ENCODE measurements at regions not wholly inside any gene's neighbourhood (a gene's known extent, or its start where the extent isn't known, plus 50 kb on each side); places are given as distances from the start of the nearest gene placed in this dataset.

- no peak overlapping the region for H3K4me3 ChIP-seq (ENCODE audit: insufficient read depth, low read length, poor library complexity, severe bottlenecking)
- H4K20me1 ChIP-seq (ENCODE audit: low read depth, low read length), result no peaks in the 10 kb centered on the region
- no peak overlapping the region for H3K4me2 ChIP-seq (ENCODE audit: low read depth, low read length, poor library complexity, severe bottlenecking)
- TF ChIP-seq CTCF (IDR thresholded peaks at IDR 0.05; ENCODE audit: insufficient read depth, low read length, poor library complexity, severe bottlenecking), result no peak
- TF ChIP-seq EZH2phosphoT487 (conservative IDR thresholded peaks at IDR 0.05; ENCODE audit: low read length), result no peak
- no peak overlapping the region for H3K27ac ChIP-seq (ENCODE audit: low read depth, low read length)
- H3K36me3 ChIP-seq (ENCODE audit: low read length), result no peaks in the 10 kb centered on the region
- H3K79me2 ChIP-seq (ENCODE audit: insufficient read depth, low read length), result no peaks in the 10 kb centered on the region
- no peaks in the 10 kb centered on the region for H3K9me2 ChIP-seq (replicated peaks; ENCODE audit: insufficient read depth, low read length)
- H3K9ac ChIP-seq (ENCODE audit: low read length), result no peak overlapping the region
- no peaks in the 10 kb centered on the region for H3K9me3 ChIP-seq (ENCODE audit: insufficient read depth, low read length)
- H3K27me3 ChIP-seq (ENCODE audit: low read length), result no peaks in the 10 kb centered on the region
- H2AFZ ChIP-seq (ENCODE audit: low read depth, low read length, severe bottlenecking), result no peak overlapping the region
- H3F3A ChIP-seq (ENCODE audit: insufficient read depth), result no peaks in the 10 kb centered on the region
These were observed 118.6 kb upstream of the KAZN start for GRCh38 chr1:14479865-14480264.

DNA sequence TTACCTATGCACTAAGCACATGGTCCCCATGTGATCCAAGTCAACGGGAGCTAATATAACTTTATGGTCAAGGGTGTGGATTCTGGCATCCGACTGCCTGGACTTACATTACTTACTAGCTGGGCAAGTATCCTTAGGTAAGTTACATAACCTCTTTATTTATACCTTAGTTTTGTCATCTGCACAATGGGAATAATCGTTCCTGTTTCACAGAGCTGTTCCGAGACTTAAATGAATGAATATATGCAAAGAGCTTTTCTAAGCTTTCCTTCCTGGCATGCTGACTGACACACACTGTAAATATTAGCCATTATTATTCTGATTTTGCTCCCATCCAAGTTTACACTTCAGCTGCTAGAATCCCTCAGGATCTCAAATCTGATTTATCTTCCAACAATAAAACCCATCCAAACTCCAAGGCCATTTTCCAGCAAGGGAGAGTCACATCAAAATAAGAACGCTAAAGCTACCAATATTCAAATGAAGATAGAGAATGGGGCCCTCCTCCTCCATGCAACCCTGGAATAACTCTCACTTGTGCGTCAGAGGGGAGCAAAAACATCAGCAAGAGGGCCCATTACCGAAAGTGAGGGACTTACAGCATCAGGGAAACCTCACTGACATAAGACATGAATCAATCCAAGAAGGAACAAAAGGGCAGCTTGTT, 115.6 kb upstream of the KAZN start:
- Histone ChIP-seq H3K4me2 (ENCODE audit: low read depth, low read length, poor library complexity, severe bottlenecking) (no peak overlapping the region), H3K9ac (ENCODE audit: low read length) (no peak overlapping the region), H3K27ac (ENCODE audit: low read depth, low read length) (no peak overlapping the region), H3K36me3 (ENCODE audit: low read length) (no peaks in the 10 kb centered on the region), H3K27me3 (ENCODE audit: low read length) (no peaks in the 10 kb centered on the region), H2AFZ (ENCODE audit: low read depth, low read length, severe bottlenecking) (no peak overlapping the region), H3K4me3 (ENCODE audit: insufficient read depth, low read length, poor library complexity, severe bottlenecking) (no peak overlapping the region), H3K9me3 (ENCODE audit: insufficient read depth, low read length) (no peaks in the 10 kb centered on the region), H3K79me2 (ENCODE audit: insufficient read depth, low read length) (no peaks in the 10 kb centered on the region), H3K9me2 (replicated peaks; ENCODE audit: insufficient read depth, low read length) (no peaks in the 10 kb centered on the region), H4K20me1 (ENCODE audit: low read depth, low read length) (no peaks in the 10 kb centered on the region), H3F3A (ENCODE audit: insufficient read depth) (no peaks in the 10 kb centered on the region)
- TF ChIP-seq CTCF (IDR thresholded peaks at IDR 0.05; ENCODE audit: insufficient read depth, low read length, poor library complexity, severe bottlenecking), result no peak
- TF ChIP-seq EZH2phosphoT487 (conservative IDR thresholded peaks at IDR 0.05; ENCODE audit: low read length), result no peak

- Histone ChIP-seq H4K20me1 (ENCODE audit: low read depth, low read length) (no peaks in the 10 kb centered on the region), H2AFZ (ENCODE audit: low read depth, low read length, severe bottlenecking) (no peak overlapping the region), H3K9me3 (ENCODE audit: insufficient read depth, low read length) (no peaks in the 10 kb centered on the region), H3K9ac (ENCODE audit: low read length) (no peak overlapping the region), H3K9me2 (replicated peaks; ENCODE audit: insufficient read depth, low read length) (no peaks in the 10 kb centered on the region), H3K4me2 (ENCODE audit: low read depth, low read length, poor library complexity, severe bottlenecking) (no peak overlapping the region), H3K79me2 (ENCODE audit: insufficient read depth, low read length) (no peaks in the 10 kb centered on the region), H3F3A (ENCODE audit: insufficient read depth) (no peaks in the 10 kb centered on the region), H3K4me3 (ENCODE audit: insufficient read depth, low read length, poor library complexity, severe bottlenecking) (no peak overlapping the region), H3K36me3 (ENCODE audit: low read length) (no peaks in the 10 kb centered on the region), H3K27me3 (ENCODE audit: low read length) (no peaks in the 10 kb centered on the region), H3K27ac (ENCODE audit: low read depth, low read length) (no peak overlapping the region)
- TF ChIP-seq EZH2phosphoT487 (conservative IDR thresholded peaks at IDR 0.05; ENCODE audit: low read length) (no peak), CTCF (IDR thresholded peaks at IDR 0.05; ENCODE audit: insufficient read depth, low read length, poor library complexity, severe bottlenecking) (no peak)
These were observed 113.2 kb upstream of the KAZN start for GRCh38 chr1:14485285-14485684.

Data from SU-DHL-6 (cell line).